Central memory CD8-positive, alpha-beta T cell (primary cell): ENCODE measurements at regions not wholly inside any gene's neighbourhood (a gene's known extent, or its start where the extent isn't known, plus 50 kb on each side); places are given as distances from the start of the nearest gene placed in this dataset.
"Not testable (repeated sequence)": the region's sequence is repeated elsewhere in the genome, so short reads cannot be mapped to it uniquely, and the experiment has no call there.

ENCODE experiments used
- ATAC-seq: fragments of 150-1000 bp; cut with Tn5 transposase; replicated peaks from 2 replicates; pipeline ENCODE4 v1.10.0; 2022; ENCODE audit warnings: mild to moderate bottlenecking, moderate FRiP score, moderate number of reproducible peaks; ENCODE audit not compliant: poor library complexity, severe bottlenecking; ENCODE audit errors: extremely low read depth
- DNase-seq, 2 donors: peaks; one replicate each; pipeline ENCODE4 v3.0.0; 2021; ENCODE audit warnings: low spot score in 2 of 2
- H3K27ac Mint-ChIP-seq: one replicate; pipeline ENCODE4 v1.8.0; 2022; ENCODE audit warnings: low read depth, mild to moderate bottlenecking, moderate library complexity, mixed read lengths
- H3K27me3 Mint-ChIP-seq: one replicate; pipeline ENCODE4 v1.8.0; 2022; ENCODE audit warnings: mixed read lengths
- H3K36me3 Mint-ChIP-seq: one replicate; pipeline ENCODE4 v1.8.0; 2022; ENCODE audit warnings: mild to moderate bottlenecking, moderate library complexity, mixed read lengths; ENCODE audit not compliant: insufficient read depth
- H3K4me1 Mint-ChIP-seq: one replicate; pipeline ENCODE4 v1.8.0; 2022; ENCODE audit warnings: mixed read lengths
- H3K4me3 Mint-ChIP-seq: one replicate; pipeline ENCODE4 v1.8.0; 2022; ENCODE audit warnings: mild to moderate bottlenecking, moderate library complexity, mixed read lengths
- H3K9me3 Mint-ChIP-seq: one replicate; pipeline ENCODE4 v1.8.0; 2022; ENCODE audit warnings: mixed read lengths

- no peak for ATAC-seq
- H3K4me3 Mint-ChIP-seq: no peak overlapping the region
- H3K27ac Mint-ChIP-seq: no peak overlapping the region
- H3K9me3 Mint-ChIP-seq: peaks cover 13% of the 10 kb centered on the region
- no peak for DNase-seq
- H3K4me1 Mint-ChIP-seq: no peaks in the 10 kb centered on the region
- no peaks in the 10 kb centered on the region for H3K36me3 Mint-ChIP-seq
- no peaks in the 10 kb centered on the region for H3K27me3 Mint-ChIP-seq
Observed at GRCh38 chr6:120274547-120274946, 925.0 kb upstream of the MAN1A1 start.

- no peak overlapping the region for H3K4me3 Mint-ChIP-seq
- no peaks in the 10 kb centered on the region for H3K36me3 Mint-ChIP-seq
- ATAC-seq (no peak), DNase-seq (no peak)
- H3K27ac Mint-ChIP-seq: no peak overlapping the region
- H3K4me1 Mint-ChIP-seq: no peaks in the 10 kb centered on the region
- peaks cover 10% of the 10 kb centered on the region for H3K9me3 Mint-ChIP-seq
- H3K27me3 Mint-ChIP-seq: no peaks in the 10 kb centered on the region
Observed at GRCh38 chr6:120273411-120273810, 923.9 kb upstream of the MAN1A1 start.

GRCh38 chr6:120272038-120272437 is 922.5 kb upstream of the MAN1A1 start:
- Mint-ChIP-seq H3K9me3 (peaks cover 10% of the 10 kb centered on the region), H3K36me3 (no peaks in the 10 kb centered on the region), H3K27me3 (no peaks in the 10 kb centered on the region), H3K4me1 (no peaks in the 10 kb centered on the region), H3K4me3 (no peak overlapping the region), H3K27ac (no peak overlapping the region)
- ATAC-seq (no peak), DNase-seq (no peak)

GRCh38 chr6:120268256-120268655 is 918.7 kb upstream of the MAN1A1 start:
- not testable (repeated sequence) for H3K4me1 Mint-ChIP-seq, H3K36me3 Mint-ChIP-seq, H3K4me3 Mint-ChIP-seq, H3K9me3 Mint-ChIP-seq, ATAC-seq, H3K27me3 Mint-ChIP-seq, DNase-seq, H3K27ac Mint-ChIP-seq

- no peak for DNase-seq
- ATAC-seq: no peak
- no peak overlapping the region for H3K4me3 Mint-ChIP-seq
- H3K27ac Mint-ChIP-seq: no peak overlapping the region
- no peaks in the 10 kb centered on the region for H3K4me1 Mint-ChIP-seq
- no peaks in the 10 kb centered on the region for H3K27me3 Mint-ChIP-seq
- H3K9me3 Mint-ChIP-seq: no peaks in the 10 kb centered on the region
- no peaks in the 10 kb centered on the region for H3K36me3 Mint-ChIP-seq
Observed at GRCh38 chr6:120262354-120262753, 912.8 kb upstream of the MAN1A1 start.

GRCh38 chr6:120260636-120261035 is 911.1 kb upstream of the MAN1A1 start:
- Mint-ChIP-seq H3K27me3 (no peaks in the 10 kb centered on the region), H3K4me1 (no peaks in the 10 kb centered on the region), H3K36me3 (no peaks in the 10 kb centered on the region), H3K9me3 (no peaks in the 10 kb centered on the region), H3K27ac (no peak overlapping the region), H3K4me3 (no peak overlapping the region)
- ATAC-seq: no peak
- no peak for DNase-seq

- Mint-ChIP-seq H3K27ac (no peak overlapping the region), H3K9me3 (peaks cover 15% of the 10 kb centered on the region), H3K36me3 (peaks cover 2% of the 10 kb centered on the region), H3K27me3 (no peaks in the 10 kb centered on the region), H3K4me3 (no peak overlapping the region), H3K4me1 (no peaks in the 10 kb centered on the region)
- DNase-seq (no peak), ATAC-seq (no peak)
Observed at GRCh38 chr6:120254651-120255050, 905.1 kb upstream of the MAN1A1 start.

GRCh38 chr6:120248451-120248850 is 898.9 kb upstream of the MAN1A1 start:
- no peaks in the 10 kb centered on the region for H3K27me3 Mint-ChIP-seq
- ATAC-seq (no peak), DNase-seq (no peak)
- no peak overlapping the region for H3K4me3 Mint-ChIP-seq
- H3K27ac Mint-ChIP-seq: no peak overlapping the region
- H3K9me3 Mint-ChIP-seq: peaks cover 15% of the 10 kb centered on the region
- peaks cover 2% of the 10 kb centered on the region for H3K36me3 Mint-ChIP-seq
- H3K4me1 Mint-ChIP-seq: no peaks in the 10 kb centered on the region

GRCh38 chr6:120237221-120237620 is 887.7 kb upstream of the MAN1A1 start:
- Mint-ChIP-seq H3K4me3 (no peak overlapping the region), H3K27me3 (no peaks in the 10 kb centered on the region), H3K9me3 (peaks cover 26% of the 10 kb centered on the region), H3K36me3 (no peaks in the 10 kb centered on the region), H3K4me1 (no peaks in the 10 kb centered on the region), H3K27ac (no peak overlapping the region)
- DNase-seq: no peak
- ATAC-seq: no peak

GRCh38 chr6:120230008-120230407 is 880.4 kb upstream of the MAN1A1 start:
- H3K4me1 Mint-ChIP-seq: no peaks in the 10 kb centered on the region
- no peak for ATAC-seq
- H3K27ac Mint-ChIP-seq: no peak overlapping the region
- no peak for DNase-seq
- H3K36me3 Mint-ChIP-seq: no peaks in the 10 kb centered on the region
- no peaks in the 10 kb centered on the region for H3K27me3 Mint-ChIP-seq
- H3K9me3 Mint-ChIP-seq: peaks cover 32% of the 10 kb centered on the region
- H3K4me3 Mint-ChIP-seq: no peak overlapping the region

GRCh38 chr6:120228297-120228696 is 878.7 kb upstream of the MAN1A1 start:
- Mint-ChIP-seq H3K36me3 (no peaks in the 10 kb centered on the region), H3K9me3 (peaks cover 27% of the 10 kb centered on the region), H3K27me3 (no peaks in the 10 kb centered on the region), H3K4me1 (no peaks in the 10 kb centered on the region), H3K27ac (no peak overlapping the region), H3K4me3 (no peak overlapping the region)
- no peak for DNase-seq
- ATAC-seq: no peak

GRCh38 chr6:120219339-120219738 is 869.8 kb upstream of the MAN1A1 start:
- no peak overlapping the region for H3K27ac Mint-ChIP-seq
- DNase-seq (no peak), ATAC-seq (no peak)
- no peaks in the 10 kb centered on the region for H3K4me1 Mint-ChIP-seq
- H3K9me3 Mint-ChIP-seq: no peaks in the 10 kb centered on the region
- no peaks in the 10 kb centered on the region for H3K27me3 Mint-ChIP-seq
- H3K36me3 Mint-ChIP-seq: no peaks in the 10 kb centered on the region
- H3K4me3 Mint-ChIP-seq: no peak overlapping the region

GRCh38 chr6:120214088-120214499 is 864.5 kb upstream of the MAN1A1 start:
- Mint-ChIP-seq H3K9me3 (no peaks in the 10 kb centered on the region), H3K27ac (no peak overlapping the region), H3K36me3 (peaks cover 1% of the 10 kb centered on the region), H3K4me3 (no peak overlapping the region), H3K27me3 (no peaks in the 10 kb centered on the region), H3K4me1 (no peaks in the 10 kb centered on the region)
- ATAC-seq (no peak), DNase-seq (no peak)
